Pulmonary artery endothelial cell (primary cell): ENCODE measurements at regions not wholly inside any gene's neighbourhood (a gene's known extent, or its start where the extent isn't known, plus 50 kb on each side); places are given as distances from the start of the nearest gene placed in this dataset.
"Not testable (repeated sequence)": the region's sequence is repeated elsewhere in the genome, so short reads cannot be mapped to it uniquely, and the experiment has no call there.

Experiments used
- DNase-seq: peaks from one replicate; pipeline ENCODE4 v3.0.0-alpha.2; 2011; ENCODE audit warnings: low read depth, low spot score

GRCh38 chr7:29696402-29696801 is 109.9 kb upstream of the WIPF3 start:
- DNase-seq: not testable (repeated sequence)

- not testable (repeated sequence) for DNase-seq
These were observed 106.6 kb upstream of the WIPF3 start for GRCh38 chr7:29699723-29700122.

- not testable (repeated sequence) for DNase-seq
These were observed 104.8 kb upstream of the WIPF3 start for GRCh38 chr7:29701540-29701939.

GRCh38 chr7:29703830-29704229 is 102.5 kb upstream of the WIPF3 start:
- not testable (repeated sequence) for DNase-seq

- not testable (repeated sequence) for DNase-seq
These were observed 97.3 kb upstream of the WIPF3 start for GRCh38 chr7:29709002-29709401.

GRCh38 chr7:29723127-29723526 is 83.2 kb upstream of the WIPF3 start:
- DNase-seq: peak; percentile 37

GRCh38 chr7:29723599-29723998 is 82.7 kb upstream of the WIPF3 start:
- DNase-seq: no peak

GRCh38 chr7:29729534-29730165 is 76.7 kb upstream of the WIPF3 start:
- DNase-seq: not testable (repeated sequence)

GRCh38 chr7:29734246-29734731 is 72.0 kb upstream of the WIPF3 start:
- no peak for DNase-seq

- not testable (repeated sequence) for DNase-seq
These were observed 58.6 kb upstream of the WIPF3 start for GRCh38 chr7:29747645-29748245.

- DNase-seq: peak; percentile 29
These were observed 57.8 kb upstream of the WIPF3 start for GRCh38 chr7:29748286-29749099.

- DNase-seq: no peak
These were observed 56.5 kb upstream of the WIPF3 start for GRCh38 chr7:29749701-29750321.

- DNase-seq: not testable (repeated sequence)
These were observed 55.9 kb upstream of the WIPF3 start for GRCh38 chr7:29750373-29750940.

- not testable (repeated sequence) for DNase-seq
These were observed 55.3 kb upstream of the WIPF3 start for GRCh38 chr7:29751012-29751411.

GRCh38 chr7:29754874-29755490 is 51.3 kb upstream of the WIPF3 start:
- peak; percentile 40 for DNase-seq
